HUES48 (cell line): ENCODE measurements at regions not wholly inside any gene's neighbourhood (a gene's known extent, or its start where the extent isn't known, plus 50 kb on each side); places are given as distances from the start of the nearest gene placed in this dataset.

Source experiments
- H3K27ac ChIP-seq: one replicate; pipeline ENCODE4 v1.7.0; 2013; ENCODE audit warnings: low read depth, low read length, inconsistent platforms
- H3K27me3 ChIP-seq: 2 replicates; pipeline ENCODE4 v1.6.1; 2013; ENCODE audit warnings: mild to moderate bottlenecking, low read length; ENCODE audit not compliant: control insufficient read depth, insufficient read depth
- H3K36me3 ChIP-seq: 2 replicates; pipeline ENCODE4 v1.6.1; 2013; ENCODE audit warnings: low read length; ENCODE audit not compliant: control insufficient read depth, insufficient read depth
- H3K4me1 ChIP-seq: 2 replicates; pipeline ENCODE4 v1.6.1; 2013; ENCODE audit warnings: mild to moderate bottlenecking, low read length; ENCODE audit not compliant: control insufficient read depth, insufficient read depth
- H3K4me3 ChIP-seq: 2 replicates; pipeline ENCODE4 v1.5.1; 2013; ENCODE audit warnings: mild to moderate bottlenecking, low read depth, low read length
- H3K9ac ChIP-seq: 2 replicates; pipeline ENCODE4 v1.6.1; 2013; ENCODE audit warnings: mild to moderate bottlenecking, low read depth, low read length, moderate library complexity
- H3K9me3 ChIP-seq: 2 replicates; pipeline ENCODE4 v1.6.1; 2013; ENCODE audit warnings: low read length; ENCODE audit not compliant: control insufficient read depth, insufficient read depth

DNA sequence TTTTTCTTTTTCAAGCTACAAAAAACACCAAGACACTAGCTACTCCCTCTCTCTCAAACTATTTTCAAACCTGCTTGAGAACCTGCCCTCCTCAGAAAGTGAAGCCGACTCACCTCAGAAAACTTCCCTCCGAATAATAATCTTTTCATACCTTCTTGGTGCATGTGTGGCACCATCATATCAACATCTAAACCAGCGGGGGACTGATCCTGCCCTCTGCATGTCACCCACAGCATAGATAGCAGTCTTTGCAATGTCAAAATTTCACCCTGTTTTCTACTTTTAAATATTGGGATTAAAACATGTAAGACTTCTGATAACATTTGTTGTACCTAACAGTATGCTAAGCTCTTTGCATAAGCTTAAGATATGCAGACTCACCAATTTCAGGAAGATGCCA, 1260.3 kb downstream of the PLA2G4A start:
- Histone ChIP-seq H3K9me3 (no peaks in the 10 kb centered on the region; the same call in 1 of the 2 replicates), H3K27me3 (no peaks in the 10 kb centered on the region), H3K27ac (peak overlapping the region; percentile 66), H3K4me3 (no peak overlapping the region), H3K9ac (no peak overlapping the region), H3K4me1 (peaks cover 22% of the 10 kb centered on the region), H3K36me3 (no peaks in the 10 kb centered on the region)

DNA sequence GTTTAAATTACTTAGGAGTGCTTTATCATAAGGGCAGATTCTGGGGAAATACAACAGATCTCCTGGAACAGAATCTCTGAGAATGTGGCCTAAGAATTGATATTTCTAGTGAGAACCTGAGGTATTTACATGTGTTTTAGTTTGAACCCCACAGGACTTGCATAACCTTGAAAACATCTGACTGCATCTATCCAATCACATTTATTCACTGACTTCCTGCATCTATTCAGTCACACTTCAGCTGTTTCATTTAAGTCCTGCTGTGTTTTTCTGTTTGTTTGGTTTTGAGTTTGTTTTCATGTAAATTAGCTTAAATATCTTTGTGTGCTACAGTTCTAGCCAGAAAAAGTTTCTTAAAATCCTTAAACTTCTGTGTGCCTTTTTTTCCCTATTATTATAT, 1260.7 kb downstream of the PLA2G4A start:
- Histone ChIP-seq H3K9me3 (no peaks in the 10 kb centered on the region; the same call in 1 of the 2 replicates), H3K4me3 (no peak overlapping the region), H3K9ac (no peak overlapping the region), H3K27me3 (no peaks in the 10 kb centered on the region), H3K27ac (peak overlapping the region; percentile 66), H3K36me3 (no peaks in the 10 kb centered on the region), H3K4me1 (peaks cover 22% of the 10 kb centered on the region)

DNA sequence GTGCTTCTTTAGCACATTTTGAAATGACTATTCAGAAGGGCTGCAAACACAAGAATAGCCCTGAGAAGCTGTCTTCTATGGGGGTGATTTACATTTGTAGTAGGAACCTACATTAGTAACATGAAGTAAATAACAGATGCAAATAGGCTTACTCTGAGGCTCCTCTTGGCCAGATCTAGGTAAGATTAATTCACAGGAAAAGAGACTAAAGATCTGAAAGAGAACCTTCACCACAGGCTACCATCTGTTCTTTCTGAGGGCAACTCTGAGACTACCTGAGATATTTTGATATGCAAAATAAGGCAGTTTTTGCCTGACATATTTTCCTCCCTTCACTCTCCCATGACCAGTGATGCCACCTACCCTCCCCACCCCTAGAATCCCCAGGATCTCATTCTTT, 1267.8 kb downstream of the PLA2G4A start:
- no peaks in the 10 kb centered on the region for H3K27me3 ChIP-seq
- no peak overlapping the region for H3K27ac ChIP-seq
- H3K9me3 ChIP-seq, result peaks cover 13% of the 10 kb centered on the region; the same call in 1 of the 2 replicates
- no peak overlapping the region for H3K4me3 ChIP-seq
- H3K4me1 ChIP-seq, result peaks cover 4% of the 10 kb centered on the region; the same call in 1 of the 2 replicates
- no peaks in the 10 kb centered on the region for H3K36me3 ChIP-seq
- no peak overlapping the region for H3K9ac ChIP-seq

DNA sequence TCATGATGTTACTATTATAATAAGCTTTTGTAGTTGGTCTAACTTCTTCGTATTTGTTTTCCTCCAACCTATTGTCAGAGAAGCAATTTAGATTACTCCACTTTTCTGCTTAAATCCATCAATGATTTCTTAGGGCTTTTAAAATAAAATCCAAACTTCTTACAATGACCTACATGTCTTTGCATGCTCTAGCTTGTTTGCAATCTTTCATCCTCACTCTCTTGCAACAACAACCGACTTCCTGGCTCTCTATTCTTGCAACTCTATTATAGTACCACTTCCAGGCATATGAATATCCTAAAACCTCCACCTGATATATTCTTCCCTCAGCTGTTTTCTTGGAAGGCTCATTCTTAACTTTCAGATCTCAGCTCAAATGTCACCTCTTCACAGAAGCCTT, 1288.7 kb downstream of the PLA2G4A start:
- H3K9ac ChIP-seq, result no peak overlapping the region
- no peaks in the 10 kb centered on the region for H3K36me3 ChIP-seq
- H3K9me3 ChIP-seq, result no peaks in the 10 kb centered on the region
- no peak overlapping the region for H3K27ac ChIP-seq
- H3K4me3 ChIP-seq, result no peak overlapping the region
- no peaks in the 10 kb centered on the region for H3K27me3 ChIP-seq
- no peaks in the 10 kb centered on the region for H3K4me1 ChIP-seq

DNA sequence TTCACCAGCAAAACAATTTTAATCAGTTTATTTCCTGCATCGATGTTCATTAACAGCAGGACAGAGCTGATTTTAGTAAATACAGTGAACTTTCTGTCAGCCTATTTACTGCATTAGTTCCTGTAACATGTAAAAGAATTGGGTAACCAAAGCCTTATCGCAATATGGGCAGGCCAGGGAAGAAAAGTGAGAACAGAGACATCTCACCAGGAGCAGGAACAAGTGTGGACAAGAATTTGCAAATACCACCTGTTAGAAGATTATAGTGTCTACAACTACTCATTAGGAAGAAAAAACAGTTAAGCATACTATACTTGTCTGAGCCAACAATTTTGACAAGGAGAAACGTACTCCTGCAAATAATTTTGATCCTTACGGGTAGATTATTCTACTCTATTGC, 1293.9 kb downstream of the PLA2G4A start:
- Histone ChIP-seq H3K27me3 (no peaks in the 10 kb centered on the region), H3K9me3 (no peaks in the 10 kb centered on the region), H3K4me3 (no peak overlapping the region), H3K36me3 (no peaks in the 10 kb centered on the region), H3K27ac (no peak overlapping the region), H3K4me1 (no peaks in the 10 kb centered on the region), H3K9ac (no peak overlapping the region)

DNA sequence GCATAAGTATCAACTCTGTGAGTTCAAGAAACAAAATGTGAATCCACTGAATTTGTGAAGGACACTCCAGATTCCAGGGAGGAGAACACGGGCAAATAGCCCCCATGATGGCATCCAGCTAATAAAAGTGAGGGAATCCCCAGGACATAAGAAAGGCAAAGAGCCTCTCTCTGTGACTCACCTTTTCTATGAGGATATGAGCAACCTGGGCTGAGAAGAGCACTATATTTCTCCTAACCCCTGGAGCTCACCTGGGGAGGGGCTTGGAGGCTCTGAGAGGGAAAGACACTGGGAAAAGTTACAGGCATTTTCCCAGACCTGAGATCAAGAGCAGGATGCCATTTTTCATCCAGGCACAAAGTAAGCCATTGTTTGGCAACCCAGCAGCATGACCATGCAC, 1298.8 kb downstream of the PLA2G4A start:
- Histone ChIP-seq H3K4me3 (no peak overlapping the region), H3K27ac (no peak overlapping the region), H3K9ac (no peak overlapping the region), H3K27me3 (no peaks in the 10 kb centered on the region), H3K4me1 (no peaks in the 10 kb centered on the region), H3K36me3 (no peaks in the 10 kb centered on the region), H3K9me3 (no peaks in the 10 kb centered on the region)

DNA sequence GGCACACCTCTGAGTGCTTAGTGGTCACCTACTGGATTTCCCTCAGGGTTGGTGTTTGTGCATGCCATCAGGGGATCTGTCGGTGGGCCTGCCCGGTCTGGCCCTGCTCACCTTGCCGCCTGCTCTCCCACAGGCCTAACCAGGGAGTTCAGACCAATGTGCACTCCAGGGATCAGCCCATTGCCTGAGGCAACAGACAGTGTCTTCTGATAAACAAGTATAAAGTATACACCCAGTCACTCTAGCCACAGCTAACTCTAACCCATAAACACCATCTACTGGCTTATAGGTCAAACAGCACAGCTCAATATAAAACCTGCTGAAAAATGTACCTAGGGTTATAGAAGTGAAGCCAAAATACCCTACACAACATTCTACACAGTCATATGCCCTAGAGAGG, 1300.0 kb downstream of the PLA2G4A start:
- Histone ChIP-seq H3K9ac (no peak overlapping the region), H3K4me1 (no peaks in the 10 kb centered on the region), H3K27me3 (no peaks in the 10 kb centered on the region)

DNA sequence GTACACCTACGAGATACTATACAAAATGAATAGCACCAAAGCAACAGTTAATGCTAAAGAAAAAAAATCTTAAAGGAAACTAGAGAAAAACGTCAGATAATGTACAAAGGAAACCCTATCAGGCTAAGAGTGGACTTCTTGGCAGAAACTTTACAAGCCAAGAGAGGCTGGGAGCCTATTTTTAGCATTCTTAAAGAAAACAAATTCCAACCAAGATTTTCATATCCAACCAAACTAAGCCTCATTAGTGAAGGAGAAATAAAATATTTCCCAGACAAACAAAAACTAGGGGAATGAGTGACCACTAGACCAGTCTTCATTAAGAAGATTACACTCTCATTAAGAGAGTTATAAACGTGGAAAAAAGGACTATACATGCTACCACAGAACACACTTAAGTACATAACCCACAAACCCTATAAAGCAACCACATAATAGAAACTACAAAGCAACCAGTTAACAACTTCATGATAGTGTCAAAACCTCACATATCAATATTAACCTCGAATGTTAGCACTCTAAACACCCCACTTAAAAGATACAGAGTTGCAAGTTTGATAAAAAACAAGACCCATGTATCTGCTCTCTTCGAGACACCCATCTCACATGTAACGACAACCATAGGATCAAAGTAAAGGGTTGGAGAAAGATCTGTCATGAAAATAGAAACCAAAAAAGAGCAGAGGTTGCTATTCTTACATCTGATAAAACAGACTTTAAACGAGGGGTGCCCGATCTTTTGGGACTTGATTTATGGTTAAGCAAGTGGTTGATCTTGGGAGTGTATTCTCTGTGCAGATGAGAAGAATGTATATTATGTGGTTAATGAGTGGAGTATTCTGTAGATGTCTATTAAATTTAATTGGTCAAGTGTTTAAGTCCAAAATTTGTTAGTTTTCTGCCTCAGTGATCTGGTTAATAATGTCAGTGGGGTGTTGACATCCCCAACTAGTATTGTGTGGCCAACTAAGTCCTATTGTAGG, 1301.4 kb downstream of the PLA2G4A start:
- no peaks in the 10 kb centered on the region for H3K9me3 ChIP-seq
- no peaks in the 10 kb centered on the region for H3K4me1 ChIP-seq
- H3K27me3 ChIP-seq, result no peaks in the 10 kb centered on the region
- H3K9ac ChIP-seq, result no peak overlapping the region
- H3K4me3 ChIP-seq, result no peak overlapping the region
- H3K27ac ChIP-seq, result no peak overlapping the region
- H3K36me3 ChIP-seq, result no peaks in the 10 kb centered on the region

More for the DNA sequence above, 1300.0 kb downstream of the PLA2G4A start:
- Histone ChIP-seq H3K9me3 (no peaks in the 10 kb centered on the region), H3K27ac (no peak overlapping the region), H3K4me3 (no peak overlapping the region), H3K36me3 (no peaks in the 10 kb centered on the region)

DNA sequence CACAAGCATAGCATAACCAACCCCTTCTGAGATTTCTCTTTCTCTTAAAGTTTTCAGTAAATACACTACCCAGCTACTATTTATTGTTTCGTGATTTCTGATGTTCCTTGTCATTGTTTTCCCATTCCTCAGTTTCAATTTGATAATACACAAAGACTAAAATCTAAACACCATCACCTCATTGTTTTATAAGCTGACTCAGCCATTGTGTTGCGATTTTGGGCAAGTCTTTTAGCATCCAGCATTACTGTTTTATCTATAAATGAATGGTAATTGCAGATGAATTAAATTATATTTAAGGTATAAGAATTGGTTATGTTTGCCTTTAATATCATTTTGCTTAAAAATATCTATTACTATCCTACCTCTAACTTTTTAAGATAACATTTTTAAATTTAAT, 1308.5 kb downstream of the PLA2G4A start:
- H3K4me3 ChIP-seq, result no peak overlapping the region
- H3K27me3 ChIP-seq, result no peaks in the 10 kb centered on the region
- no peak overlapping the region for H3K9ac ChIP-seq
- no peaks in the 10 kb centered on the region for H3K4me1 ChIP-seq
- H3K9me3 ChIP-seq, result 0 out of 2 replicates have a peak, but pooled peaks cover 2% of the 10 kb centered on the region
- H3K36me3 ChIP-seq, result no peaks in the 10 kb centered on the region
- H3K27ac ChIP-seq, result no peak overlapping the region

DNA sequence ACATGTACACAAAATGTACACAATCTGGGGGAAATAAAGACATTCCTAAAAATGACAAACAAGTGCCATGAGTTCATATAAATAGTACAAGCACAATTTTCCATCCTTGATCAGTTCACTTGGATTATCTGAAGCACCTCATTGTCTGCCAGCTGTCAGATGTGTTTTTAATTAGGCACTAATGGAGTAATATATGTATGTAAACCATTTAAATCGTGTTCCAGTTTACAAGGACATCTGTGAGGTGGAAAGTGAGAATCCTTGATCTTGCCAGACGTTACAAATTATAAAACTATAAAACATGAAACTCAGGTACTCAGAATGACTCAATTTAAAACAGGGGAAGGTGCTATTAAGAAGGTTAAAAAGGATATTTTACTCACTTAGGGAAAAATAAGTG, 1312.2 kb downstream of the PLA2G4A start:
- Histone ChIP-seq H3K36me3 (no peaks in the 10 kb centered on the region), H3K27me3 (no peaks in the 10 kb centered on the region), H3K9me3 (0 out of 2 replicates have a peak, but pooled peaks cover 2% of the 10 kb centered on the region), H3K4me3 (no peak overlapping the region), H3K27ac (no peak overlapping the region), H3K9ac (no peak overlapping the region), H3K4me1 (no peaks in the 10 kb centered on the region)

DNA sequence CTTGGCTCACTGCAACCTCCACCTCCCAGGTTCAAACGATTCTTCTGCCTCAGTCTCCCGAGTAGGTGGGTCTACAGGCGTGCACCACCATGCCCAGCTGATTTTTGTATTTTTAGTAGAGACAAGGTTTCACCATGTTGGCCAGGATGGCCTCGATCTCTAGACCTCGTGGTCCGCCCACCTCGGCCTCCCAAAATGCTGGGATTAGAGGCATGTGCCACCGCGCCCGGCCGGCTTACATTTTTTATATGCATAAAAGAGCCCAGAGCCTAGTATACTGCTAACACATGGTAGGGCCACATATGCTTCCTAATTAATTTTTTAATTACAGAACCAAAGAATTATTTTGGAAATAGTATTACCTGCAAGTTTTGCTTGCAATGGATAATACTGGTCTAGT, 1325.4 kb downstream of the PLA2G4A start:
- H3K4me3 ChIP-seq, result no peak overlapping the region
- H3K27me3 ChIP-seq, result no peaks in the 10 kb centered on the region

More for the DNA sequence above, 1325.4 kb downstream of the PLA2G4A start:
- H3K36me3 ChIP-seq, result no peaks in the 10 kb centered on the region
- H3K9ac ChIP-seq, result no peak overlapping the region
- H3K4me1 ChIP-seq, result no peaks in the 10 kb centered on the region
- H3K9me3 ChIP-seq, result no peaks in the 10 kb centered on the region
- H3K27ac ChIP-seq, result no peak overlapping the region
